NCI-H2107 (cell line): ENCODE measurements at regions not wholly inside any gene's neighbourhood (a gene's known extent, or its start where the extent isn't known, plus 50 kb on each side); places are given as distances from the start of the nearest gene placed in this dataset.

Source experiments
- DNase-seq: peaks from one replicate; lab custom pipeline; 2025; lab: John Stamatoyannopoulos, UW

- DNase-seq = no peak
These were observed 151.3 kb upstream of the NCK2 start for GRCh38 chr2:105593221-105593967.

- no peak for DNase-seq
These were observed 152.4 kb upstream of the NCK2 start for GRCh38 chr2:105592288-105592687.

- DNase-seq = no peak
These were observed 153.7 kb upstream of the NCK2 start for GRCh38 chr2:105590780-105591660.

- DNase-seq = no peak
These were observed 156.1 kb upstream of the NCK2 start for GRCh38 chr2:105588581-105588980.

GRCh38 chr2:105587637-105588036 is 157.1 kb upstream of the NCK2 start:
- DNase-seq = no peak

- no peak for DNase-seq
These were observed 160.2 kb upstream of the NCK2 start for GRCh38 chr2:105584435-105585010.

- DNase-seq = no peak
These were observed 161.6 kb upstream of the NCK2 start for GRCh38 chr2:105582952-105583660.

GRCh38 chr2:105581555-105581944 is 163.2 kb upstream of the NCK2 start:
- no peak for DNase-seq

- no peak for DNase-seq
These were observed 163.7 kb upstream of the NCK2 start for GRCh38 chr2:105580870-105581554.

- no peak for DNase-seq
These were observed 164.5 kb upstream of the NCK2 start for GRCh38 chr2:105580216-105580615.

GRCh38 chr2:105578166-105578565 is 166.5 kb upstream of the NCK2 start:
- no peak for DNase-seq

GRCh38 chr2:105577762-105578161 is 166.9 kb upstream of the NCK2 start:
- DNase-seq = no peak

- DNase-seq = peak; percentile 17
These were observed 168.1 kb upstream of the NCK2 start for GRCh38 chr2:105576440-105577241.

GRCh38 chr2:105576050-105576439 is 168.7 kb upstream of the NCK2 start:
- no peak for DNase-seq

GRCh38 chr2:105575499-105576025 is 169.2 kb upstream of the NCK2 start:
- no peak for DNase-seq

GRCh38 chr2:105574796-105575344 is 169.8 kb upstream of the NCK2 start:
- DNase-seq = no peak

GRCh38 chr2:105573910-105574655 is 170.6 kb upstream of the NCK2 start:
- DNase-seq = peak; percentile 58

- DNase-seq = no peak
These were observed 171.2 kb upstream of the NCK2 start for GRCh38 chr2:105573490-105573889.

GRCh38 chr2:105571445-105571987 is 172.7 kb upstream of the FHL2 start:
- DNase-seq = no peak
